ENCODE measurements at regions not wholly inside any gene's neighbourhood (a gene's known extent, or its start where the extent isn't known, plus 50 kb on each side); places are given as distances from the start of the nearest gene placed in this dataset.
"Not testable (repeated sequence)": the region's sequence is repeated elsewhere in the genome, so short reads cannot be mapped to it uniquely, and the experiment has no call there.

- TF ChIP-seq YY1 (IDR thresholded peaks at IDR 0.05; ENCODE audit: borderline replicate concordance in 1 of 3, control insufficient read depth in 1 of 3, extremely low read depth in 1 of 3, insufficient read depth in 3 of 3, insufficient read length in 1 of 3, insufficient replicate concordance in 2 of 3, low read depth in 1 of 3, low read length in 2 of 3) (peak in 1 of 3 experiments; percentile 42), ATF1 (CRISPR knock-in tag; IDR thresholded peaks at IDR 0.05) (peak; percentile 66; the same call in 1 of the 2 replicates), CHD2 (IDR thresholded peaks at IDR 0.05; ENCODE audit: low read depth, low read length) (peak; percentile 22; the same call in 1 of the 2 replicates), HCFC1 (IDR thresholded peaks at IDR 0.05; ENCODE audit: low read depth, low read length) (0 out of 2 replicates have a peak, but pooled peaks have one; percentile 18), ZBTB40 (CRISPR knock-in tag; IDR thresholded peaks at IDR 0.05) (peak; percentile 57; the same call in 1 of the 2 replicates), POU5F1 (IDR thresholded peaks at IDR 0.05; ENCODE audit: borderline replicate concordance, low read depth, low read length, partially characterized antibody) (peak; percentile 56), SMC3 (conservative IDR thresholded peaks at IDR 0.05; ENCODE audit: insufficient read depth, low read depth, low read length) (0 out of 2 replicates have a peak, but pooled peaks have one; percentile 38), SIX5 (IDR thresholded peaks at IDR 0.05; ENCODE audit: borderline replicate concordance in 1 of 2, insufficient read depth in 1 of 2, low read depth in 1 of 2, low read length in 2 of 2) (peak in 1 of 2 experiments; percentile 45; a peak in 1 of 4 replicates), SMAD1 (IDR thresholded peaks at IDR 0.05; ENCODE audit: low read depth, low read length, partially characterized antibody) (peak; percentile 73), CTCF (IDR thresholded peaks at IDR 0.05 in 2 of 3, conservative IDR thresholded peaks at IDR 0.05 in 1 of 3; ENCODE audit: insufficient read depth in 2 of 3, low read depth in 1 of 3, low read length in 3 of 3) (peak in 1 of 3 experiments; percentile 31; a peak in 1 of 6 replicates), PTBP1 (IDR thresholded peaks at IDR 0.05; ENCODE audit: low read depth, low read length) (0 out of 2 replicates have a peak, but pooled peaks have one; percentile 43)
- not testable (repeated sequence) for TF ChIP-seq ATF1 (tag; IDR thresholded peaks at IDR 0.05); ZBTB40 (IDR thresholded peaks at IDR 0.05)
Observed at GRCh38 chr12:131576734-131577133, 134.2 kb upstream of the SFSWAP start (continued).
